A673 (cell line): ENCODE measurements at regions not wholly inside any gene's neighbourhood (a gene's known extent, or its start where the extent isn't known, plus 50 kb on each side); places are given as distances from the start of the nearest gene placed in this dataset.

Experiments
- EZH2 ChIP-seq: fragments of 200-600 bp; sonication (generic); IDR thresholded peaks from 2 replicates; pipeline ENCODE4 v1.6.1; 2017; ENCODE audit warnings: borderline replicate concordance, low read depth, mild to moderate bottlenecking, mixed read lengths, antibody characterized with exemption, low read length; ENCODE audit not compliant: poor library complexity, severe bottlenecking
- TF ChIP-seq, protein P1 (sequence below): fragments of 300-800, 200-600 bp; sonication (generic); conservative IDR thresholded peaks from 2 replicates; pipeline ENCODE4 v1.5.1; 2017; ENCODE audit warnings: low read depth, mild to moderate bottlenecking, antibody characterized with exemption, low read length, moderate library complexity, mixed read lengths

- TF ChIP-seq, protein P1, sequence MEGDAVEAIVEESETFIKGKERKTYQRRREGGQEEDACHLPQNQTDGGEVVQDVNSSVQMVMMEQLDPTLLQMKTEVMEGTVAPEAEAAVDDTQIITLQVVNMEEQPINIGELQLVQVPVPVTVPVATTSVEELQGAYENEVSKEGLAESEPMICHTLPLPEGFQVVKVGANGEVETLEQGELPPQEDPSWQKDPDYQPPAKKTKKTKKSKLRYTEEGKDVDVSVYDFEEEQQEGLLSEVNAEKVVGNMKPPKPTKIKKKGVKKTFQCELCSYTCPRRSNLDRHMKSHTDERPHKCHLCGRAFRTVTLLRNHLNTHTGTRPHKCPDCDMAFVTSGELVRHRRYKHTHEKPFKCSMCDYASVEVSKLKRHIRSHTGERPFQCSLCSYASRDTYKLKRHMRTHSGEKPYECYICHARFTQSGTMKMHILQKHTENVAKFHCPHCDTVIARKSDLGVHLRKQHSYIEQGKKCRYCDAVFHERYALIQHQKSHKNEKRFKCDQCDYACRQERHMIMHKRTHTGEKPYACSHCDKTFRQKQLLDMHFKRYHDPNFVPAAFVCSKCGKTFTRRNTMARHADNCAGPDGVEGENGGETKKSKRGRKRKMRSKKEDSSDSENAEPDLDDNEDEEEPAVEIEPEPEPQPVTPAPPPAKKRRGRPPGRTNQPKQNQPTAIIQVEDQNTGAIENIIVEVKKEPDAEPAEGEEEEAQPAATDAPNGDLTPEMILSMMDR = no peak
- TF ChIP-seq EZH2 = no peak
Measured at GRCh38 chr4:157997296-157997695, 175.5 kb downstream of the GASK1B start.
